ENCODE measurements at regions not wholly inside any gene's neighbourhood (a gene's known extent, or its start where the extent isn't known, plus 50 kb on each side); places are given as distances from the start of the nearest gene placed in this dataset.

- no peak for DNase-seq
Measured at GRCh38 chr17:68657166-68657565, 56.0 kb upstream of the FAM20A start.

- DNase-seq: no peak
Measured at GRCh38 chr17:68656666-68657065, 55.5 kb upstream of the FAM20A start.

Data from CD4-positive, alpha-beta T cell treated with Interferon alpha-2 for 1 hour (primary cell).